ENCODE measurements at regions not wholly inside any gene's neighbourhood (a gene's known extent, or its start where the extent isn't known, plus 50 kb on each side); places are given as distances from the start of the nearest gene placed in this dataset.

DNA sequence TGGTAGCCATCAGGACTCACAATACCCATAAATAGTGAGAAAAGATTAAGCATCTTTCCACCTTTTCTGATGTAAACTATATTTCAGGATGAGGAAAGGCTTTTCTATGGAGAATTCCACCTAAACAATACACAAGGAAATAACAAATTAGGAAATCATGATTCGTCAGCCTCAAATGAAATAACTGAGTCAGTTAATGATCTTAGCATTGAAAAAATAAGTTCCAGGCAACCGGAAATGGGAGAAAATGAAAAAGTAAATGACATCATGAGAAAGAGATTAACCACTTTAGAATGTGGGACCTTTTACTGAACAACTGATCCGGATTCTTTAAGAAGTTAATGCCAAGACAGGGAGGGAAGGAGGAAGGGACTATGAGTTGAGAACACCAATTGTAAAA is 742.3 kb downstream of the TNS3 start:
- Histone ChIP-seq H3K36me3 (ENCODE audit: insufficient read depth) (no peaks in the 10 kb centered on the region), H3F3A (replicated peaks; ENCODE audit: low read depth) (no peaks in the 10 kb centered on the region), H3K79me2 (replicated peaks; ENCODE audit: insufficient read depth) (no peaks in the 10 kb centered on the region), H3K9me2 (ENCODE audit: insufficient read depth) (no peaks in the 10 kb centered on the region), H3K27me3 (ENCODE audit: insufficient read depth) (no peaks in the 10 kb centered on the region), H2AFZ (no peak overlapping the region), H3K4me2 (no peak overlapping the region), H4K20me1 (replicated peaks; ENCODE audit: insufficient read depth) (no peaks in the 10 kb centered on the region), H3K4me3 (no peak overlapping the region), H3K27ac (ENCODE audit: low read depth) (no peak overlapping the region), H3K4me1 (ENCODE audit: insufficient read depth) (no peaks in the 10 kb centered on the region)
- H3K4me1 Mint-ChIP-seq, result no peaks in the 10 kb centered on the region
- no peaks in the 10 kb centered on the region for H3K27me3 Mint-ChIP-seq (ENCODE audit: insufficient read depth, low read depth, poor library complexity)
- TF ChIP-seq REST (IDR thresholded peaks at IDR 0.05; ENCODE audit: unreplicated experiment) (no peak), ZNF331 (CRISPR knock-in tag; IDR thresholded peaks at IDR 0.05; ENCODE audit: low read depth) (no peak), JUNB (IDR thresholded peaks at IDR 0.05; ENCODE audit: unreplicated experiment) (no peak), EZH2 (IDR thresholded peaks at IDR 0.05; ENCODE audit: low read depth, unreplicated experiment) (no peak), EZH2phosphoT487 (IDR thresholded peaks at IDR 0.05; ENCODE audit: unreplicated experiment) (no peak), CREB1 (CRISPR knock-in tag; IDR thresholded peaks at IDR 0.05; ENCODE audit: low read depth) (no peak), ZNF114 (CRISPR knock-in tag; IDR thresholded peaks at IDR 0.05) (no peak), STAT1 (IDR thresholded peaks at IDR 0.05; ENCODE audit: unreplicated experiment) (no peak), ZNF462 (CRISPR knock-in tag; IDR thresholded peaks at IDR 0.05) (no peak), POLR2AphosphoS5 (IDR thresholded peaks at IDR 0.05; ENCODE audit: low read depth) (no peak), NANOG (IDR thresholded peaks at IDR 0.05; ENCODE audit: borderline replicate concordance) (no peak)
- TF ChIP-seq, protein P1, sequence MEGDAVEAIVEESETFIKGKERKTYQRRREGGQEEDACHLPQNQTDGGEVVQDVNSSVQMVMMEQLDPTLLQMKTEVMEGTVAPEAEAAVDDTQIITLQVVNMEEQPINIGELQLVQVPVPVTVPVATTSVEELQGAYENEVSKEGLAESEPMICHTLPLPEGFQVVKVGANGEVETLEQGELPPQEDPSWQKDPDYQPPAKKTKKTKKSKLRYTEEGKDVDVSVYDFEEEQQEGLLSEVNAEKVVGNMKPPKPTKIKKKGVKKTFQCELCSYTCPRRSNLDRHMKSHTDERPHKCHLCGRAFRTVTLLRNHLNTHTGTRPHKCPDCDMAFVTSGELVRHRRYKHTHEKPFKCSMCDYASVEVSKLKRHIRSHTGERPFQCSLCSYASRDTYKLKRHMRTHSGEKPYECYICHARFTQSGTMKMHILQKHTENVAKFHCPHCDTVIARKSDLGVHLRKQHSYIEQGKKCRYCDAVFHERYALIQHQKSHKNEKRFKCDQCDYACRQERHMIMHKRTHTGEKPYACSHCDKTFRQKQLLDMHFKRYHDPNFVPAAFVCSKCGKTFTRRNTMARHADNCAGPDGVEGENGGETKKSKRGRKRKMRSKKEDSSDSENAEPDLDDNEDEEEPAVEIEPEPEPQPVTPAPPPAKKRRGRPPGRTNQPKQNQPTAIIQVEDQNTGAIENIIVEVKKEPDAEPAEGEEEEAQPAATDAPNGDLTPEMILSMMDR (conservative IDR thresholded peaks at IDR 0.05; ENCODE audit: low read depth in 2 of 2), result no peak
- TF ChIP-seq, protein P2, sequence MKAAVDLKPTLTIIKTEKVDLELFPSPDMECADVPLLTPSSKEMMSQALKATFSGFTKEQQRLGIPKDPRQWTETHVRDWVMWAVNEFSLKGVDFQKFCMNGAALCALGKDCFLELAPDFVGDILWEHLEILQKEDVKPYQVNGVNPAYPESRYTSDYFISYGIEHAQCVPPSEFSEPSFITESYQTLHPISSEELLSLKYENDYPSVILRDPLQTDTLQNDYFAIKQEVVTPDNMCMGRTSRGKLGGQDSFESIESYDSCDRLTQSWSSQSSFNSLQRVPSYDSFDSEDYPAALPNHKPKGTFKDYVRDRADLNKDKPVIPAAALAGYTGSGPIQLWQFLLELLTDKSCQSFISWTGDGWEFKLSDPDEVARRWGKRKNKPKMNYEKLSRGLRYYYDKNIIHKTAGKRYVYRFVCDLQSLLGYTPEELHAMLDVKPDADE (IDR thresholded peaks at IDR 0.05), result no peak
- H3K36me3 Mint-ChIP-seq (ENCODE audit: low read depth), result no peaks in the 10 kb centered on the region
- no peak overlapping the region for H3K4me3 Mint-ChIP-seq
- H3K9me3 Mint-ChIP-seq, result no peaks in the 10 kb centered on the region
- no peak overlapping the region for H3K27ac Mint-ChIP-seq
- ATAC-seq, result no peak
- DNase-seq (ENCODE audit: low spot score), result no peak
